Loucy (cell line): ENCODE measurements at regions not wholly inside any gene's neighbourhood (a gene's known extent, or its start where the extent isn't known, plus 50 kb on each side); places are given as distances from the start of the nearest gene placed in this dataset.

Experiments used
- H2AFZ ChIP-seq: fragments of 200-600 bp; sonication (generic); 2 replicates; pipeline ENCODE4 v1.6.0; 2016; ENCODE audit warnings: antibody characterized with exemption, mild to moderate bottlenecking, low read length, moderate library complexity
- H3F3A ChIP-seq: fragments of 200-600 bp; 2 replicates; pipeline ENCODE4 v1.6.0; 2016; ENCODE audit warnings: antibody characterized with exemption, low read depth, mild to moderate bottlenecking
- H3K27me3 ChIP-seq: fragments of 200-600 bp; sonication (generic); 2 replicates; pipeline ENCODE4 v1.6.1; 2014; ENCODE audit warnings: low read length, mild to moderate bottlenecking; ENCODE audit not compliant: insufficient read depth, poor library complexity, severe bottlenecking
- H3K36me3 ChIP-seq: fragments of 200-600 bp; sonication (generic); 2 replicates; pipeline ENCODE4 v1.6.1; 2016; ENCODE audit warnings: low read length; ENCODE audit not compliant: insufficient read depth
- H3K4me1 ChIP-seq: fragments of 200-600 bp; sonication (generic); 2 replicates; pipeline ENCODE4 v1.5.1; 2014; ENCODE audit warnings: low read length, mild to moderate bottlenecking; ENCODE audit not compliant: insufficient read depth, poor library complexity, severe bottlenecking
- H3K4me2 ChIP-seq: fragments of 200-600 bp; sonication (generic); 2 replicates; pipeline ENCODE4 v1.6.0; 2014; ENCODE audit warnings: antibody characterized with exemption, low read length, low read depth, mild to moderate bottlenecking; ENCODE audit not compliant: poor library complexity, severe bottlenecking
- H3K4me3 ChIP-seq: fragments of 200-600 bp; sonication (generic); 2 replicates; pipeline ENCODE4 v1.5.1; 2014; ENCODE audit warnings: low read length, mild to moderate bottlenecking, mixed read lengths; ENCODE audit not compliant: poor library complexity, severe bottlenecking
- H3K79me2 ChIP-seq: fragments of 200-600 bp; sonication (generic); 2 replicates; pipeline ENCODE4 v1.6.1; 2014; ENCODE audit warnings: low read length; ENCODE audit not compliant: insufficient read depth
- H3K9ac ChIP-seq: fragments of 200-600 bp; sonication (generic); 2 replicates; pipeline ENCODE4 v1.6.0; 2014; ENCODE audit warnings: mild to moderate bottlenecking, low read depth, low read length, moderate library complexity; ENCODE audit not compliant: poor library complexity, severe bottlenecking
- H3K9me2 ChIP-seq: fragments of 200-600 bp; sonication (generic); replicated peaks from 2 replicates; pipeline ENCODE4 v1.6.1; 2016; ENCODE audit warnings: low read depth, low read length, mixed read lengths
- H3K9me3 ChIP-seq: fragments of 200-600 bp; sonication (generic); 2 replicates; pipeline ENCODE4 v1.6.1; 2014; ENCODE audit warnings: mild to moderate bottlenecking, antibody characterized with exemption, low read length, low read depth; ENCODE audit not compliant: insufficient read depth
- H4K20me1 ChIP-seq: fragments of 200-600 bp; sonication (generic); 2 replicates; pipeline ENCODE4 v1.6.0; 2014; ENCODE audit warnings: antibody characterized with exemption, low read length, mild to moderate bottlenecking; ENCODE audit not compliant: insufficient read depth, poor library complexity, severe bottlenecking
- EZH2phosphoT487 ChIP-seq: fragments of 200-600 bp; IDR thresholded peaks from 2 replicates; pipeline ENCODE4 v1.6.1; 2018; ENCODE audit warnings: antibody characterized with exemption, mild to moderate bottlenecking, moderate library complexity, borderline replicate concordance
- TF ChIP-seq, protein P1 (sequence below): fragments of 200-600 bp; sonication (generic); conservative IDR thresholded peaks from 2 replicates; pipeline ENCODE4 v1.5.1; 2014; ENCODE audit warnings: mild to moderate bottlenecking, antibody characterized with exemption, low read length

DNA sequence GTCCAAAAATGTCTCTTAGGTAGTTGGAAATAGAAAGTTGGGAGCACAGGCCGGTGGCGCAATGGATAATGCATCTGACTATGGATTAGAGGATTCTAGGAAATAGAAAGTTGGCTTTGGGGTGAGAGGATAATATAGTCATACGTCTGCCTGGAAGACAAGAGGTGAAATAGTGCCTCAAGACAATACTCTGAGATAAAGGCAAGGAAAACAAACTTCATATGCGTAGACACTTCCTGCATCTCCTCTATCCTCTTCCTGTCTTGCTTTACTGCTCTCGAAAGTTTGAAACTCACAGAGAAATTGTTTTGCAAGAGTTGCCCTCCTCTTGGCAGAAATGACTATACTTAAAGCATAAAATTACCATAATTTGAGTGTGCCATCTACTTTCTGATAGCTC lies 153.2 kb upstream of the FBXL7 start:
- no peak overlapping the region for H3K4me2 ChIP-seq
- H3K9me3 ChIP-seq, result no peaks in the 10 kb centered on the region
- H3F3A ChIP-seq, result no peaks in the 10 kb centered on the region
- no peaks in the 10 kb centered on the region for H3K79me2 ChIP-seq
- no peaks in the 10 kb centered on the region for H3K4me1 ChIP-seq
- no peak overlapping the region for H3K4me3 ChIP-seq
- no peak overlapping the region for H3K9ac ChIP-seq
- TF ChIP-seq, protein P1, sequence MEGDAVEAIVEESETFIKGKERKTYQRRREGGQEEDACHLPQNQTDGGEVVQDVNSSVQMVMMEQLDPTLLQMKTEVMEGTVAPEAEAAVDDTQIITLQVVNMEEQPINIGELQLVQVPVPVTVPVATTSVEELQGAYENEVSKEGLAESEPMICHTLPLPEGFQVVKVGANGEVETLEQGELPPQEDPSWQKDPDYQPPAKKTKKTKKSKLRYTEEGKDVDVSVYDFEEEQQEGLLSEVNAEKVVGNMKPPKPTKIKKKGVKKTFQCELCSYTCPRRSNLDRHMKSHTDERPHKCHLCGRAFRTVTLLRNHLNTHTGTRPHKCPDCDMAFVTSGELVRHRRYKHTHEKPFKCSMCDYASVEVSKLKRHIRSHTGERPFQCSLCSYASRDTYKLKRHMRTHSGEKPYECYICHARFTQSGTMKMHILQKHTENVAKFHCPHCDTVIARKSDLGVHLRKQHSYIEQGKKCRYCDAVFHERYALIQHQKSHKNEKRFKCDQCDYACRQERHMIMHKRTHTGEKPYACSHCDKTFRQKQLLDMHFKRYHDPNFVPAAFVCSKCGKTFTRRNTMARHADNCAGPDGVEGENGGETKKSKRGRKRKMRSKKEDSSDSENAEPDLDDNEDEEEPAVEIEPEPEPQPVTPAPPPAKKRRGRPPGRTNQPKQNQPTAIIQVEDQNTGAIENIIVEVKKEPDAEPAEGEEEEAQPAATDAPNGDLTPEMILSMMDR, result no peak
- TF ChIP-seq EZH2phosphoT487, result no peak
- no peaks in the 10 kb centered on the region for H3K36me3 ChIP-seq
- H3K27me3 ChIP-seq, result no peaks in the 10 kb centered on the region
- H4K20me1 ChIP-seq, result no peaks in the 10 kb centered on the region
- no peaks in the 10 kb centered on the region for H3K9me2 ChIP-seq
- H2AFZ ChIP-seq, result no peak overlapping the region

DNA sequence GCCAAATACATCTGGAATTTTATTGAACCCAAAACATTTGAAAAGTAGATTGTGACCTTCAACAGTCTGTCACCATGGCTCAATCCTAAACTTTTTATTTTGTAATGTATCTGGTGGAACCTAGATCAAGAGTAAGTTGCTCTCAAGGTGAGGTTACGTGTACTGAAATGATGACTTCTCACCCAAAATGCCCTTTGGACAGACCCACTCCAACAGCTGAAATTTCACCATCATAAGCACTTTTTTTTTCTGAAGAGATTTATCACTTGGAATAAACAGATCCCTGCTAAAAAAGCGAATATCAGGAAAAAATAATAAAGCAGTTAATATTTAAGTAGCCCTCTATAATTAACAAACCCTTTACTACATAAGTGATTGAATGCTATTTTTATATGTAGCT lies 155.0 kb upstream of the FBXL7 start:
- Histone ChIP-seq H3K4me3 (no peak overlapping the region), H3K9ac (no peak overlapping the region), H3F3A (no peaks in the 10 kb centered on the region), H3K27me3 (no peaks in the 10 kb centered on the region), H2AFZ (no peak overlapping the region), H3K36me3 (no peaks in the 10 kb centered on the region), H4K20me1 (no peaks in the 10 kb centered on the region), H3K9me3 (no peaks in the 10 kb centered on the region), H3K4me1 (no peaks in the 10 kb centered on the region), H3K9me2 (no peaks in the 10 kb centered on the region), H3K79me2 (no peaks in the 10 kb centered on the region), H3K4me2 (no peak overlapping the region)
- TF ChIP-seq, protein P1, result no peak
- no peak for TF ChIP-seq EZH2phosphoT487

DNA sequence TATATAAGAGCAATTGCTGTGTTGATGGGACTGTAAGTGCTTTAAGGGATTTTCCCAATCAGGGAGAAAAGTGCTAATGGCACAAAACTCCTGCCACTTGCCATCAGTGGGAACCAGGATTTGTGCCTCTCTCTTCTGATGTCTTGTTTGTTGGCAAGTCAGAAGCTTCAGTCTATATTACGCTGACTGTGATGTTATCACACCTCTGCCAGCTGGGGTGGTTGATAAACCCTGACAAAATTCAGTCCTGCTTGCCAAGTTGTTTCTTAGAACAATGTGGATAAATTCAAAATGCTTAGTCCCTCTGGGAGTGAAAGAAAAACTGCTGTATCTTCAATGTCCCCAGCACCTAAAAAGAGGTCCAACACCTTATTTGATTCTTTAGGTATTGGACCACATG lies 161.4 kb upstream of the FBXL7 start:
- Histone ChIP-seq H3K9me3 (no peaks in the 10 kb centered on the region), H2AFZ (no peak overlapping the region), H3K4me3 (no peak overlapping the region), H3K4me2 (no peak overlapping the region), H4K20me1 (no peaks in the 10 kb centered on the region), H3K9me2 (no peaks in the 10 kb centered on the region), H3K9ac (no peak overlapping the region), H3F3A (no peaks in the 10 kb centered on the region), H3K4me1 (no peaks in the 10 kb centered on the region), H3K27me3 (no peaks in the 10 kb centered on the region), H3K79me2 (no peaks in the 10 kb centered on the region), H3K36me3 (no peaks in the 10 kb centered on the region)
- TF ChIP-seq EZH2phosphoT487, result no peak
- TF ChIP-seq, protein P1, result no peak
